NCI-H82 treated with DMSO at 0.1 percent for 48 hours (cell line): ENCODE measurements at regions not wholly inside any gene's neighbourhood (a gene's known extent, or its start where the extent isn't known, plus 50 kb on each side); places are given as distances from the start of the nearest gene placed in this dataset.
A peak's percentile ranks its signal among the peaks of the same experiment; 100 is the strongest.
"Not testable (repeated sequence)": the region's sequence is repeated elsewhere in the genome, so short reads cannot be mapped to it uniquely, and the experiment has no call there.

Source experiments
- DNase-seq: peaks from one replicate; lab custom pipeline; 2025; ENCODE audit not compliant: unreplicated experiment; lab: John Stamatoyannopoulos, UW

DNA sequence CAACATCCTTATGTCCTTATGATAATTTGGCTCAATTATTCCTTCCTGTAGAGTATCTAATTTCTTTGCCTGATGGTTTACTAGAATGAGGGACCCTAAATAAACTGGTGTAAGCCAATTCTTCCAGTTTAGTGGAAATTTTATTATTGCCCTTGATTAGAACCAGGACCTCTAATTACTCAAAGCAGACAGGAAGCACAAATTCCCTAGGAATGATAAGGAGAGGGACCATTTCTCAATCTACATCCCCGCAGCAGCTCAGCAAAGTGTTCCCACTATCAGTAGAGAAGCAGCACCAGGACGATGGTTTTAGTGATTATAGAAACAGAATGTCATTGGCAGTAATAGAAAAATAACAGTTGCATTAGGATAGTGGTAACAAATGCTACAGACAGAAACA lies 97.1 kb downstream of the PLPPR4 start:
- DNase-seq = no peak

DNA sequence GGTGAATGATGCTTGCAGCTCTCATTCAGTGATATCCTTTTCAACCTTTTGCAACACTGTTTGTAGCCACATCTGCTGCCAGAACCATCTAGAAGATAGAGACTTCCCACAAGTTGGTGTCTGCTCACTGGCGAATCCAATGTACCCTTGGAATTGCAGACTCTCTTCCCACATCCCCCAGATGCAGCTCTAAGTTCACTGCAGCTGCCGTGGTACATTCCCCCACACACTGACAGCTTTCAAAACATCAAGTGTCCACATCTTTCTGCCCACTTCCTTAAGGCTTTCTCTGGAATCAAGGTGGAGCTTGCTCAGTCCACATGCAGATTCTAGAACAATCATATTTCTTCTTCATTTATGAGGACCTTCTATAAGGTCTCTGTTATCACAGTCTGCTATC lies 99.2 kb downstream of the PLPPR4 start:
- DNase-seq = no peak

DNA sequence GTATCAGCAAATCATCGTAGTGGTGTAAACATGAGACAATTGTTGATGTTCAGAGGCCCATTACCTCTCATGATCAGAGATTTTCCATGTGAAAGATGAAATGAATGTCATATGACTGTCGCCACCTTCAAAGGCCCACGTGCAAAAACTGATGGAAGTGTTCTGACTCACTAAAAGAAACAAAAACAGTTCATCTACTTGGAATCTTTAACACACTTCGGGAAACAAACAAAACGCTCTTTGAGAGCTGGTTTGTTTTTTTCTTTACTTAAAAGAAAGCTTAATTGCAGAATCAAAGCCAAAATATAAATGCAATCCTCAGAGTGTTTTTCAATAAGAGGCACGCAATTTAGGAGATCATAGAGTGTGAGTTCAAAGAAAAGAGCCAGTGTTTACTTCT lies 100.8 kb downstream of the PLPPR4 start:
- no peak for DNase-seq

DNA sequence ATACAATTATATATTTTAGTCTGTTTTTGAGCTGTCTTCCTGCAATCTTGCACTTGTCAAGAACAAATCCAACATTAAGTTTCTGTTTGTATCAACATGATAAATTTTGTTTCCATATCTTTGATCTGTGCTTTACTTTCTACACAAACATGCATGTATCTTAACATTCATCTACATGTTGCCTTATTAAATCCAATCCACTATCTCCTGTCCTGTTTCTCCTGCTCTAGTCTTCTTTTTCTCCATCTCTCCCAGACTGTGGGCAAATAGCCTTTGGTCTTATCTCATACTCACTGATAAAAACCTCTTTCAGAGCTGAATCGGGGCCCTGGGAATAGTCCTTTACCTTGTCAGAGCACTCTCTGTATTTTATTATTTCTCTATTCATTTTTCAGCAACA lies 101.3 kb downstream of the PLPPR4 start:
- DNase-seq = no peak

DNA sequence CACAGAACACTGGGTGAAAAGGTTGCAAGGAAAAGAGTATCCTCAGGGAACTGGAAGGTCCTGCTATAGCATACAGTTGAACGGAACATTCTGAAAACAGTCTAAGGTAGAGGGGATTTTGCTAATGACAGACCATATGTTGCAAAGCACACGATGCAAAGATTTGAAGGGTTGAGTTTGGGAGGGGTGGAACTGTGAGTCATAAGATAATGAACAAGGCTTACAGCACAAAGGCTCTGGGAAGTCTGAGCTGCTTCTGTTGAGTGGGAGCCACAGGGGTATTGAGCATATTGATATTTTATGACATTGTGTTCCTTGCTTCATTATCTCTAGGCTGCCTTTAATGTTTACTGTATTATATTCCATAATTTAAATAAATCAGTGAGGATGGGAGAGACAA lies 104.9 kb downstream of the PLPPR4 start:
- DNase-seq = peak; percentile 94

DNA sequence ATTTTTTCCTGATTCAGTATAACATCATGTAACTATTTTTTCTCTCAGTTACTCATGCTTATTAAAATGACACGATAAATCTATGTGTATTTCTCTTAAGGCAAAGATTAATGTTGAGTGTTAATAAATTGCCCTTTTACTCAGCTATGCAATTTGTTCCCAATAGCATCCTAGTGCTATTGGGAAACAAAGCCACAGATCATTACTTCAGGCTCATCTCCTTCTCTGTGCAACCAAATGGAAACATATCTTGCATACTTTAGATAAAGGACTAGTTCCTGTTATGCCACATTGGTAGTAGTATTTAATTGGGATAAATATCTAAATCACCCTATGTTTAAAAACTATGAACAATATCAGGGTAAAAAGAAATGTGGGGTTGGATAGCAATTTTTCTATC lies 106.2 kb downstream of the PLPPR4 start:
- DNase-seq = no peak

DNA sequence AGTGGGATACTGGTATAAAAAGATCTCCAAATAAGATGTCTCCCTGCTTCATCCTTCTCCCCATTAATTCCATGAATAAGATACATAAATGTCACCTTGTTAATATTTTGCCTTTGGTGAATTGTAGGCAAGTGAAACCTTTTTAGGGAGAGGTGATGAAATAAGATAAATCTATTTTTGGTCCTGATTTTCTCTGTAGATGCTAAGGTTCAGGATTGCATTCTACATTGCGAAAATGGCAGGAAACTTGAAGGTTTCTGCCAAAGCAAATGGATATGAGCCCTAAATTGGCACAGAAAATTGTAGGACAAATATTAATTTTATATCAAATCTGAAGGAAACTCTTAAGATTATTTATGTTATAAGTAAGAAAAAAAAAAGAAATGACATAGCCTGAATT lies 107.1 kb downstream of the PLPPR4 start:
- no peak for DNase-seq

DNA sequence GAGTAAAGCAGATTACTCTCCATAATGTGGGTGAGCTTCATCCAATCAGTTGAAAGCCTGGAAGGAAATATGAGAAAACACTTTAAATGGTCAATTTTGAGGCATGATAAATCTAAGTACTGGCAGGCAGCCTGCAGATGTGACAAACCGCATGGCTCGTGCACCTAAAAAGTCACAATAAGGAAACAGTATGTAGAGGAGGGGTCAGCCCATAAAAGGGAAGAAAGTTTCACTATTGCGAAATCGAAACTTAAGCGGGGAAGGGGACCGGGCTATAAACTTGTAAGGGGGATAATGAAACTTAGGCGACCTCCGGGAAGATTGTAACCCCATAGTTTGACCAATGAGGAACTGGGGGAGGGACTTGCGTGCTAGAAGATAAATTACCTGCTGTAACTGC lies 109.8 kb downstream of the PLPPR4 start:
- no peak for DNase-seq

DNA sequence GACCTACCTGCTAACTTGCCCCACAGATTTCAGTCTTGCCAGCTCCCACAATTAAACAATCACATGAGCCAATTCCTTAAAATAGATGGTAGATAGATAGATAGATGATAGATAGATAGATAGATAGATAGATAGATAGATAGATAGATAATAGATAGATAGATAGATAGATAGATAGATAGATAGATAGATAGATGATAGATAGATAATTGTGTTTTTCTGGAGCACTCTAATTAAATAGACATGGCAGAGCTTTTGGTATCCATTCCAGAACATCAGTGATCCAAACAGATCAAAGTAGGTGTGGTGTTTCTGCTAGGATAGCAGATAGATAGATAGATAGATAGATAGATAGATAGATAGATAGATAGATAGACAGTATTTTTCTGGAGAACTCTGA lies 110.4 kb downstream of the PLPPR4 start:
- DNase-seq = not testable (repeated sequence)

DNA sequence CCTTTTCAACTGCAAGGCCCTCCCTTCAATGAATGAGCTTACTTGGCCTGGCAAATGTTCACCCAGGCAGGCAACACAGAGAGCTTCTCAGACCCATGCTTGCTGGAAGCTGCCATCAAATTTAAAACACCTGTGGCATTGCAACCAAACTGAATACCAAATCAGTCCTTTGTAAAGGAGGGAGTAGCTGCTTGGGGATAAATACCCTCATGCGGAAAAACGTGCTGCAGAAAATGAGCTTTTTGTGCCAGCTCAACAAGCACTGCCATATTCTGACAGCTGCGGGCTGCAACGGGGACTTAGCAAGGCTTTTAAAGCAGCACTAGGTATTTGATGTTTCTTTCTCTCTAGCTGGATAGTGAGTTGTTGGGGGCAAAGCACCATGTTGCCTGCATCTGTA lies 119.7 kb downstream of the PLPPR4 start:
- DNase-seq = no peak

DNA sequence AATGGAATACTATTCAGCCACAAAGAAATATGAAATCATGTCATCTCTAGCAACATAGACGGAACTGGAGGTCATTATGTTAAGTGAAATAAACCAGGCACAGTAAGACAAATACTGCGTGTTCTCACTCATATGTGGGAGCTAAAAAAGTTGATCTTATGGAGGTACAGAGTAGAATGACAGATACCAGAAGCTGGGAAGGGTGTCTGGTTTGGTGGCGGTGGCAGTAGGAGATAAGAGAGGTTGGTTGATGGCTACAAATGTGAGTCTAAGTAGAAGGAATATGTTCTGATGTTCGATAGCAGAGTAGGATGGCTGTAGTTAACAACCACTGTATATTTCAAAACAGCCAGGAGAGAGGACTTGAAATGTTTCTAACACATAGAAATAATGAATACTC lies 121.6 kb downstream of the PLPPR4 start:
- no peak for DNase-seq

DNA sequence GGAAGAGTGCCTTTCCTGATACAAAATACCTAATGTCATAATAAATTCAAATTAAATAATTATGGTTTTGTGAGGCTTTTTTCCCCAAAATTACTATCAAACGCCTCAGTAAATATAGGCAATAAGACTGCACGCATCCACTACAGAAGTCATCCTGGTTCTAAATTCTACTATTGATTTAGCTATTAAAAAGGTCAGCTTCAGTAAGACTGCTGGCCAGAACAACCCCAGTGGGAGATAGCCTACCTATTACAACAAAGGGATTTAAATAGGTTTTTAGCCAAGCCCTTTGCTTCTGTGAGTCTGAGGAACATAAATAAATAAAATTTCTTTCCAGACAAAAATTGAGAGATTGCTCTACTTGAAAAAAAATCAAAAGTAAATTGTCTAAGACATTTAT lies 132.1 kb downstream of the PLPPR4 start:
- no peak for DNase-seq

DNA sequence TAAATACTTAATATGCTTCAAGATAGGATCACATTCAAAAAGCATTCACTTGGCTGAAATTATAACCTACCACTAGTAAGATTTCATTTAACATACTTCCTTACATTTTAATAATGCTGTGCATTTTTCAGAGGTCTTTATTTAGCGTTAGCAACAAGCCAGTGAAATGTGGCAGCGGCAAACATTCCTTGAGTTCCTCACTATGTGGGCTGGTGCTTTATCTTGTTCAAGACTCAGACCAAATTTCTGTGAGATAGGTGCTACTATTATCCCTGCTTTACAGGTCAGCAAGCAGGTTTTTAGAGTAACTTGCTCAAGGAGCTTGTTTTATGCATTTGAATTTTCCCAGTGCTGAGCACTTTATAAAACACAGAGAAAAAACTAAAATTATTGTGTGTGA lies 132.7 kb downstream of the PLPPR4 start:
- DNase-seq = no peak

DNA sequence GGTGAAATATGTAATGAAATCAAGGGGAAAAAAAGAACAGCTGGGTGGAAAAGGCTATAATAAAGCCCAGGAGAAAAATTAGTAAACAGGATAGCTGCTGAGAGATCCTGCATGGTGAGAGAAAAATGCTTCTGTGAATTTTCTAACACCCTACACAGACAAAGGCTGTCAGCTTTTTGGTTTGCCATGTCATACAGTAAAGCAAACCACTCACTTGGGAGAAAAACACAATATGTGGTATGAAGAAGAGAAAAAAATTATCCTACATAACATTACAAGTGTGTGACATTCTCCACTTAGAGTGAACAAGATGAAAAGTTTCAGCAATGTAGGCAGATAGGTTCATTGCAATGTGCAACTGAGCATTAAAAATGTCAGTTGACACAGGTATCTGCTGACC lies 133.6 kb downstream of the PLPPR4 start:
- DNase-seq = no peak

DNA sequence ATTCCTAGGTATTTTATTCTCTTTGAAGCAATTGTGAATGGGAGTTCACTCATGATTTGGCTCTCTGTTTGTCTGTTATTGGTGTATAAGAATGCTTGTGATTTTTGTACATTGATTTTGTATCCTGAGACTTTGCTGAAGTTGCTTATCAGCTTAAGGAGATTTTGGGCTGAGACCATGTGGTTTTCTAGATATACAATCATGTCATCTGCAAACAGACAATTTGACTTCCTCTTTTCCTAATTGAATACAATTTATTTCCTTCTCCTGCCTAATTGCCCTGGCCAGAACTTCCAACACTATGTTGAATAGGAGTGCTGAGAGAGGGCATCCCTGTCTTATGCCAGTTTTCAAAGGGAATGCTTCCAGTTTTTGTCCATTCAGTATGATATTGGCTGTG lies 137.3 kb downstream of the PLPPR4 start:
- DNase-seq = not testable (repeated sequence)

DNA sequence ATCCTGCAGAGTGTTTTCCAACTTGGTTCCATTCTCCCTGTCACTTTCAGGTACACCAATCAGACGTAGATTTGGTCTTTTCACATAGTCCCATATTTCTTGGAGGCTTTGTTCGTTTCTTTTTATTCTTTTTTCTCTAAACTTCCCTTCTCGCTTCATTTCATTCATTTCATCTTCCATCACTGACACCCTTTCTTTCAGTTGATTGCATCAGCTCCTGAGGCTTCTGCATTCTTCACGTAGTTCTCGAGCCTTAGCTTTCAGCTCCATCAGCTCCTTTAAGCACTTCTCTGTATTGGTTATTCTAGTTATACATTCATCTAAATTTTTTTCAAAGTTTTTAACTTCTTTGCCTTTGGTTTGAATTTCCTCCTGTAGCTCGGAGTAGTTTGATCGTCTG lies 140.1 kb downstream of the PLPPR4 start:
- not testable (repeated sequence) for DNase-seq

DNA sequence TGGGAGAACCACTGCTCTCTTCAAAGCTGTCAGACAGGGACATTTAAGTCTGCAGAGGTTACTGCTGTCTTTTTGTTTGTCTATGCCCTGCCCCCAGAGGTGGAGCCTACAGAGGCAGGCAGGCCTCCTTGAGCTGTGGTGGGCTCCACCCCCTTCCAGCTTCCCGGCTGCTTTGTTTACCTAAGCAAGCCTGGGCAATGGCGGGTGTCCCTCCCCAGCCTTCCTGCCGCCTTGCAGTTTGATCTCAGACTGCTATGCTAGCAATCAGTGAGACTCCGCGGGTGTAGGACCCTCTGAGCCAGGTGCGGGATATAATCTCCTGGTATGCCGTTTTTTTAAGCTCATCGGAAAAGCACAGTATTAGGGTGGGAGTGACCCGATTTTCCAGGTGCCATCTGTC lies 141.0 kb downstream of the PLPPR4 start:
- DNase-seq = not testable (repeated sequence)

DNA sequence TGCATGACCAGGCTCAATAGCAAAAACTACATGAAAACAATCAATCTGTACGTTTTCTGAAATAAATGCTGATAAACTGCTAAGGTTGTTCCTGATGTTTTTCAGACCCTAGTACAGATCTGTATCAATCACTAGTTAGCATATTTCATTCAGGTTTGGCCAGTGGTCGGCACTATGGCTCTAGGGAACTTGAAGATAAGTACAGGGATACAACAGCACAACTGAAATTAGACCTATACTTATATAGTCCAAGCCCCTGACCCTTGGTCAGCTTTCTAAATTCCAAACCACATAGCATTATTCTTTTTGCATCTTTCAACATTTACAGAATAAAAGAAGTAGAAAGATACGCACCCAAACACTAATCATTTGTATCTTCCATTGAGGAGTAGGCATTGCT lies 142.7 kb downstream of the PLPPR4 start:
- no peak for DNase-seq

DNA sequence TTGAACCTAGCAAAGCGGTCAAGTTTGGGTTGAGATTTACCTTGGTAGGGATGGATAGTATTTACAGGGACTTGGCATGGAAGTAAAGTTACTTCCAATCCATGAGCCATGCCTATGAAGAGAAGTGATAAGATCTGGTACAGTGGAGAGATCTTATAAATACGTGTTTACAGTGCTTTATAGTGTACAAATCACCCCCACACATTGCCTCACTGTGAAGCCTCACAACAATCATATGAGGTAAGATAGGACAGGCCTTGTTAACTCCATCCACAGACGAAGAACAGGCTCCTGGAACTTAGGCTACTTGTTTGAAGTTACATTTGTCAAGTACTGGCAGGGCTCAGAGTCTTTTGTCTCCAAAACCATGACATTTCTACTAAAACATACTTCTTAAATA lies 159.8 kb downstream of the PLPPR4 start:
- DNase-seq = no peak

DNA sequence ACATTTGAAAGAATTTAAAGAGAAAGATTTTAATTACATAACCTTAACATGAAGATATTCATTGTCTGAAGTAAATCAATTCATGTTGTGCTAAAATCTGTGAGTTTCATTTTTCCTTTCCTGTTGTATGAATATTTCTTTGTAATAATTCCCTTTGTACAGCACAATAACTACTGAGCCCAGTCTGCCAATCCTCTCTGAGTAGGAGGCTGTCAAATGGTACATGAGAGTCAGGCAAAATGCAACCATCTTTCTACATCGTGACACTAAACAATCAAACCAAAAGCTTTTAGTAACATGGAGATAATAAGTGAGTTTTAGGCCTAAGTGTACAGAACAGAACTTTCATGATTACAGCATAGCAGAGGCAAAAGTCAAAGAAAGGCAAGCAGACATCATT lies 165.5 kb downstream of the PLPPR4 start:
- no peak for DNase-seq

DNA sequence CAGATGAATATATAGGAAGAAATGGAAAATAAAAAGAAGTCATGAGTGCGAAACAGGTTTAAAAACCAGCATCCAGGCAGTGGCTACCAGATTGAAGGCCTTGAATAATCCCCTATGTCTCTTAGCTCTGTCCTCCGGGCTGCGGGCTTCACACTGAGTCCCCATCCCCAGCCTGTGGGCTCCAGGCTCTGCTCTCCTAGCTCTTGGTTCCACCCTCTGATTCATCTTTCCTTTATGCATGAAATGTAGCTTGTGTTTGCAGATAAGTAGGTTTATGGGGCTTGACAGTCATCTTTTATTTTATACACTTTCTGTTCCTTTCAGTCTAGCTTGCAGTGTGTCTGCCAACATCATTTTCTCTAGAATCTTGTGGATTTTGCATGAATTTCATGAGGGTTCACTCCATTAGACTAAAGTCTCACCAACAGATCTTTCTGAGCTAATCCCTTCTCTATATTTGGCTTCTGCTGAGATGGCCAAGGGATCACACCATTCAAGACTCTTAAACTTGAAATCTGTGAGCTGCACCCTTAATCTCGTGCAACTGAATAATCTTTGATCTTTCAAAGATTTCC lies 174.5 kb downstream of the PLPPR4 start:
- DNase-seq = peak; percentile 31

DNA sequence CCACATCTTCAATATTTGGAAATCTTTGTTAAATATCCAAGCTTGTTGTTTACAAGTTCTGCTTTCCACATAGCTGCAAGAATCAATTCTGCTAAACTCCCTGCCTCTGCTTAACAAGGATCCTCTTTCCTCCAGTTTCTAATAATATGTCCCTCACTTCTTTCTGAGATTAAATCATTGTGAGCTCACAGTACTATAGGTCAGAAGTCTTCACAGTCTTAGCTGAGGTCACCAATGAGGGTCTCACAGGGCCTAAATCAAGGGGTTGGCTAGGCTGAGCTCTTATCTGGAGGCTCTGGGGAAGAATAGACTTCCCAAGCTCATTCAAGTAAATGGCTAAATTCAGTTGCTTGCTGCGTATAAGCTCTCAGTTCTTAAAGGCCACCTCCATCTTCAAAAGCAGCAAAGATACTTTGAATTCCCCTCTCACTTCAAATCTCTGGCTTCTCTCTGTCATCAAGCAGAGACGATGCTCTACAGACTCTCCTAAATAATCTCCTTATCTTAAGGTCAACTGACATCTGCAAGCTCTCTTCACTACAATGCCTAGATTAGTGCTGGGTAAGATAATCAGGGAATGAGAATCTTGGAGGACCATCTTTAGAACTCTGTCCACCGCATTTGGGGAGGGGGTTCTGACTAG lies 175.3 kb downstream of the PLPPR4 start:
- DNase-seq = peak; percentile 95
